Endothelial cell of umbilical vein (primary cell): ENCODE measurements at regions not wholly inside any gene's neighbourhood (a gene's known extent, or its start where the extent isn't known, plus 50 kb on each side); places are given as distances from the start of the nearest gene placed in this dataset.

ENCODE experiments used
- BruUV-seq: library from RNA; stranded (reverse); fragments of 400-500 nt; replicated peaks from 2 replicates; lab custom pipeline; 2021; lab: Mats Ljungman, UMichigan
- CTCF ChIA-PET: fragments of 300-600, 350-600 bp; sonication (Branson Sonifier 250); formaldehyde crosslinking; loops from one replicate; lab custom pipeline; 2021; ENCODE audit warnings: antibody characterized with exemption, inconsistent platforms; lab: Charles Lee
- POLR2A ChIA-PET: fragments of 300-600, 350-600 bp; sonication (Branson Sonifier 250); formaldehyde crosslinking; loops from one replicate; lab custom pipeline; 2021; ENCODE audit warnings: antibody characterized with exemption, inconsistent platforms; lab: Charles Lee
- DNase-seq: peaks from one replicate; pipeline ENCODE4 v3.0.0-alpha.2; 2011; ENCODE audit warnings: low read depth, low spot score
- FAIRE-seq: peaks from 2 replicates; lab custom pipeline; 2011; peaks lifted over from hg19 to GRCh38; lab: Jason Lieb, UNC
- H2AFZ ChIP-seq: 2 replicates; pipeline ENCODE4 v1.6.0; 2012; ENCODE audit warnings: low read depth, low read length, control low read depth, inconsistent platforms
- H3K27ac ChIP-seq: 2 replicates; pipeline ENCODE4 v1.5.1; 2011; ENCODE audit warnings: low read depth, mild to moderate bottlenecking, control low read depth, low read length, moderate library complexity; ENCODE audit not compliant: insufficient read depth
- H3K27me3 ChIP-seq, 2 experiments: 2 replicates each; pipeline versions ENCODE4 v1.6.0 to v1.6.1; 2011; ENCODE audit warnings: low read length in 2 of 2, mixed read lengths in 1 of 2; ENCODE audit not compliant: control insufficient read depth in 2 of 2, insufficient read depth in 2 of 2
- H3K36me3 ChIP-seq, 2 experiments: 2 replicates in 1 of 2; 3 replicates in 1 of 2; pipeline ENCODE4 v1.5.1; 2011; ENCODE audit warnings: low read length in 2 of 2, mild to moderate bottlenecking in 1 of 2, moderate library complexity in 1 of 2; ENCODE audit not compliant: control insufficient read depth in 2 of 2, insufficient read depth in 2 of 2; ENCODE audit errors: extremely low read depth in 1 of 2
- H3K4me1 ChIP-seq: 3 replicates; pipeline ENCODE4 v1.5.1; 2011; ENCODE audit warnings: mild to moderate bottlenecking, low read length; ENCODE audit not compliant: control insufficient read depth, insufficient read depth; ENCODE audit errors: extremely low read depth
- H3K4me2 ChIP-seq: 2 replicates; pipeline ENCODE4 v1.6.1; 2011; ENCODE audit warnings: low read length, control low read depth, mixed read lengths; ENCODE audit not compliant: insufficient read depth
- H3K4me3 ChIP-seq, 3 experiments: fragments of 200-600 bp in 1 of 3; sonication (generic), shearing (Covaris generic) in 1 of 3; replicated peaks in 1 of 3; 2 replicates each; pipeline ENCODE4 v1.5.1; 2011 to 2016; ENCODE audit warnings: control low read depth in 3 of 3, low read length in 3 of 3, mild to moderate bottlenecking in 2 of 3, inconsistent platforms in 1 of 3, low read depth in 1 of 3, moderate library complexity in 1 of 3; ENCODE audit not compliant: insufficient read depth in 1 of 3
- H3K79me2 ChIP-seq: 2 replicates; pipeline ENCODE4 v1.6.0; 2012; ENCODE audit warnings: low read length, inconsistent platforms; ENCODE audit not compliant: control insufficient read depth, insufficient read depth
- H3K9ac ChIP-seq: replicated peaks from 2 replicates; pipeline ENCODE3; 2011; ENCODE audit warnings: low read length, control low read depth; ENCODE audit not compliant: insufficient read depth; ENCODE audit errors: extremely low read depth
- H3K9me1 ChIP-seq: replicated peaks from 3 replicates; pipeline ENCODE4 v1.6.0; 2011; ENCODE audit warnings: mild to moderate bottlenecking, low read length; ENCODE audit not compliant: control insufficient read depth, insufficient read depth; ENCODE audit errors: extremely low read depth
- H3K9me3 ChIP-seq: replicated peaks from 2 replicates; pipeline ENCODE4 v1.5.1; 2012; ENCODE audit warnings: low read length, inconsistent platforms; ENCODE audit not compliant: control insufficient read depth, insufficient read depth
- H4K20me1 ChIP-seq: replicated peaks from 2 replicates; pipeline ENCODE3; 2011; ENCODE audit warnings: mild to moderate bottlenecking, low read length; ENCODE audit not compliant: control insufficient read depth, insufficient read depth; ENCODE audit errors: extremely low read depth
- EZH2 ChIP-seq: IDR thresholded peaks from 2 replicates; pipeline ENCODE4 v1.6.1; 2012; ENCODE audit warnings: borderline replicate concordance, low read depth, mild to moderate bottlenecking, moderate library complexity, low read length, inconsistent platforms; ENCODE audit not compliant: severe bottlenecking
- GATA2 ChIP-seq: IDR thresholded peaks from 2 replicates; pipeline ENCODE4 v1.7.0; 2011; ENCODE audit warnings: low read depth, mild to moderate bottlenecking, moderate library complexity, mixed read lengths, low read length; ENCODE audit not compliant: insufficient read length, insufficient read depth
- MAX ChIP-seq: IDR thresholded peaks from 2 replicates; pipeline ENCODE4 v1.6.1; 2011; ENCODE audit not compliant: insufficient read depth, insufficient read length
- MYC ChIP-seq: IDR thresholded peaks from one replicate; pipeline ENCODE4 v1.6.1; 2011; ENCODE audit warnings: mild to moderate bottlenecking, low read depth, low read length
- dilution Hi-C: fragments of 300-500 bp; cut with MboI; formaldehyde crosslinking; loops from one replicate; pipeline ENCODE4 v1.15.0; 2019; ENCODE audit warnings: low sequenced_read_pairs; ENCODE audit not compliant: extremely low pct_ligation_motif_present
- intact Hi-C: fragments of 100-400 bp; cut with micrococcal nuclease; formaldehyde crosslinking; loops from one replicate; pipeline ENCODE4 v1.10.0; 2022

DNA sequence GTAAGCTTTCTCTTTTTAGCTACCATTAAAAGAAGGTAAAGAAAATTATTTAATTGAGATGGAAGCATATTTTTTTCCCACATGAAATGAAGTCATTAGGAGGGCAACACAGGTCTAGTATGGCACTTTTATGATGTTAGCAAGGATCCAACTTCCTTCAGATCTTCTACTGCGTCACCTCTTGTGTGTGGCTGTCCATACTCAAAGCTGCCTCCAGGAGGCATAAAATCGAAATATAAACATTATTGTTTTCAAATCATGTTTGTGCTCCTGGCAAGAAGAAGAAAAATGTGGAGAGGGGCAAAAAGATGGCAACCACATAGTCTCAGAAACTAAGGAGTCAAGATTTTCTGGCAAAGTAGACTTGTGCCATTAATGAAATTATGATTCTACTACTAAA, 791.7 kb upstream of the EPHA6 start:
- Histone ChIP-seq H3K9me3 (no peaks in the 10 kb centered on the region), H3K27me3 (no peaks in the 10 kb centered on the region), H3K4me1 (no peaks in the 10 kb centered on the region), H3K79me2 (no peaks in the 10 kb centered on the region), H3K9me1 (no peaks in the 10 kb centered on the region), H3K4me2 (no peak overlapping the region), H4K20me1 (no peaks in the 10 kb centered on the region), H3K27ac (no peak overlapping the region), H2AFZ (no peak overlapping the region), H3K4me3 (no peak overlapping the region), H3K36me3 (no peaks in the 10 kb centered on the region), H3K9ac (no peak overlapping the region)
- BruUV-seq: no TSS peak
- TF ChIP-seq EZH2: no peak
- TF ChIP-seq GATA2: no peak
- no peak for TF ChIP-seq MAX
- no peak for TF ChIP-seq MYC
- intact Hi-C loops: loop anchor here (10.0 kb wide), 1 partner anchor 792 kb away; the partner anchor contains the start of gene EPHA6
- DNase-seq (no peak), FAIRE-seq (no peak)
- ChIA-PET POLR2A (no interaction called here), CTCF (no interaction called here)
- dilution Hi-C loops: no loop called here

GRCh38 chr3:96027718-96028117, 786.7 kb upstream of the EPHA6 start:
- CTCF ChIA-PET: no interaction called here
- Histone ChIP-seq H3K4me1 (no peaks in the 10 kb centered on the region), H3K4me3 (no peak overlapping the region), H3K27me3 (no peaks in the 10 kb centered on the region), H3K9ac (no peak overlapping the region), H3K79me2 (no peaks in the 10 kb centered on the region), H3K4me2 (no peak overlapping the region), H3K27ac (no peak overlapping the region), H4K20me1 (no peaks in the 10 kb centered on the region), H3K9me3 (no peaks in the 10 kb centered on the region), H3K9me1 (no peaks in the 10 kb centered on the region), H3K36me3 (no peaks in the 10 kb centered on the region), H2AFZ (no peak overlapping the region)
- dilution Hi-C loops (no loop called here), intact Hi-C loops (loop anchor here (10.0 kb wide), 1 partner anchor 787 kb away; the partner anchor contains the start of gene EPHA6)
- BruUV-seq: no TSS peak
- POLR2A ChIA-PET: no interaction called here
- TF ChIP-seq MAX: no peak
- FAIRE-seq (no peak), DNase-seq (no peak)
